ENCODE measurements at regions not wholly inside any gene's neighbourhood (a gene's known extent, or its start where the extent isn't known, plus 50 kb on each side); places are given as distances from the start of the nearest gene placed in this dataset.
A peak's percentile ranks its signal among the peaks of the same experiment; 100 is the strongest.
"Not testable (repeated sequence)": the region's sequence is repeated elsewhere in the genome, so short reads cannot be mapped to it uniquely, and the experiment has no call there.

- Histone ChIP-seq H3K4me1 (ENCODE audit: control insufficient read depth in 1 of 2, insufficient read depth in 2 of 2, low read length in 2 of 2) (no peaks in the 10 kb centered on the region), H3K4me3 (ENCODE audit: low read length in 2 of 2) (no peak overlapping the region), H3K36me3 (ENCODE audit: control insufficient read depth in 1 of 2, insufficient read depth in 2 of 2, low read length in 1 of 2) (no peaks in the 10 kb centered on the region), H3K27me3 (ENCODE audit: control insufficient read depth in 1 of 2, insufficient read depth in 2 of 2, low read length in 1 of 2) (no peaks in the 10 kb centered on the region), H3K9me3 (ENCODE audit: control insufficient read depth, low read length) (peaks cover 3% of the 10 kb centered on the region), H3K27ac (ENCODE audit: low read depth in 1 of 2, low read length in 2 of 2) (no peak overlapping the region)
- ATAC-seq (ENCODE audit: low FRiP score) (no peak), DNase-seq (no peak)
- intact Hi-C loops (cut with DNase I) = no loop called here
- WGBS, 2 donors = 96 to 97% methylated on average over 16 of the region's 16 CpGs
Observed at GRCh38 chr3:194056731-194057415, 79.1 kb upstream of the HES1 start.

- ATAC-seq (ENCODE audit: low FRiP score) = no peak
- no peak overlapping the region for H3K27ac ChIP-seq (ENCODE audit: low read depth in 1 of 2, low read length in 2 of 2)
- intact Hi-C loops (cut with DNase I) = no loop called here
- H3K4me1 ChIP-seq (ENCODE audit: control insufficient read depth in 1 of 2, insufficient read depth in 2 of 2, low read length in 2 of 2) = no peaks in the 10 kb centered on the region
- no peaks in the 10 kb centered on the region for H3K9me3 ChIP-seq (ENCODE audit: control insufficient read depth, low read length)
- 85 to 86% methylated on average over 8 of the region's 8 CpGs for WGBS, 2 donors
- H3K36me3 ChIP-seq (ENCODE audit: control insufficient read depth in 1 of 2, insufficient read depth in 2 of 2, low read length in 1 of 2) = no peaks in the 10 kb centered on the region
- H3K4me3 ChIP-seq (ENCODE audit: low read length in 2 of 2) = peak overlapping the region; percentile 6 to 52
- H3K27me3 ChIP-seq (ENCODE audit: control insufficient read depth in 1 of 2, insufficient read depth in 2 of 2, low read length in 1 of 2) = no peaks in the 10 kb centered on the region
- DNase-seq = no peak
Observed at GRCh38 chr3:194057570-194058188, 78.3 kb upstream of the HES1 start.

GRCh38 chr3:194058189-194058571, 77.8 kb upstream of the HES1 start:
- H3K4me3 ChIP-seq (ENCODE audit: low read length in 2 of 2) = peak overlapping the region; percentile 6 to 52
- 4 to 5% methylated on average over 30 to 31 of the region's 31 CpGs for WGBS, 2 donors
- H3K27ac ChIP-seq (ENCODE audit: low read depth in 1 of 2, low read length in 2 of 2) = no peak overlapping the region
- no peaks in the 10 kb centered on the region for H3K9me3 ChIP-seq (ENCODE audit: control insufficient read depth, low read length)
- DNase-seq (peak; percentile 76 to 81), ATAC-seq (ENCODE audit: low FRiP score) (peak; percentile 65)
- H3K4me1 ChIP-seq (ENCODE audit: control insufficient read depth in 1 of 2, insufficient read depth in 2 of 2, low read length in 2 of 2) = no peaks in the 10 kb centered on the region
- intact Hi-C loops (cut with DNase I) = no loop called here
- H3K27me3 ChIP-seq (ENCODE audit: control insufficient read depth in 1 of 2, insufficient read depth in 2 of 2, low read length in 1 of 2) = no peaks in the 10 kb centered on the region
- H3K36me3 ChIP-seq (ENCODE audit: control insufficient read depth in 1 of 2, insufficient read depth in 2 of 2, low read length in 1 of 2) = no peaks in the 10 kb centered on the region

- Histone ChIP-seq H3K36me3 (ENCODE audit: control insufficient read depth in 1 of 2, insufficient read depth in 2 of 2, low read length in 1 of 2) (no peaks in the 10 kb centered on the region), H3K27ac (ENCODE audit: low read depth in 1 of 2, low read length in 2 of 2) (no peak overlapping the region), H3K4me1 (ENCODE audit: control insufficient read depth in 1 of 2, insufficient read depth in 2 of 2, low read length in 2 of 2) (no peaks in the 10 kb centered on the region), H3K4me3 (ENCODE audit: low read length in 2 of 2) (peak overlapping the region; percentile 6 to 52), H3K27me3 (ENCODE audit: control insufficient read depth in 1 of 2, insufficient read depth in 2 of 2, low read length in 1 of 2) (no peaks in the 10 kb centered on the region), H3K9me3 (ENCODE audit: control insufficient read depth, low read length) (no peaks in the 10 kb centered on the region)
- WGBS, 2 donors = 50 to 62% methylated on average over 1 of the region's 1 CpG
- ATAC-seq (ENCODE audit: low FRiP score) = no peak
- DNase-seq = no peak
- intact Hi-C loops (cut with DNase I) = no loop called here
Observed at GRCh38 chr3:194058753-194059152, 77.2 kb upstream of the HES1 start.

GRCh38 chr3:194061421-194062030, 74.4 kb upstream of the HES1 start:
- Histone ChIP-seq H3K9me3 (ENCODE audit: control insufficient read depth, low read length) (no peaks in the 10 kb centered on the region), H3K4me3 (ENCODE audit: low read length in 2 of 2) (no peak overlapping the region), H3K36me3 (ENCODE audit: control insufficient read depth in 1 of 2, insufficient read depth in 2 of 2, low read length in 1 of 2) (no peaks in the 10 kb centered on the region), H3K27ac (ENCODE audit: low read depth in 1 of 2, low read length in 2 of 2) (no peak overlapping the region), H3K4me1 (ENCODE audit: control insufficient read depth in 1 of 2, insufficient read depth in 2 of 2, low read length in 2 of 2) (no peaks in the 10 kb centered on the region), H3K27me3 (ENCODE audit: control insufficient read depth in 1 of 2, insufficient read depth in 2 of 2, low read length in 1 of 2) (no peaks in the 10 kb centered on the region)
- 96 to 97% methylated on average over 3 of the region's 3 CpGs for WGBS, 2 donors
- no peak for DNase-seq
- ATAC-seq (ENCODE audit: low FRiP score) = no peak
- intact Hi-C loops (cut with DNase I) = no loop called here

- no peak for ATAC-seq (ENCODE audit: low FRiP score)
- no peak overlapping the region for H3K4me3 ChIP-seq (ENCODE audit: low read length in 2 of 2)
- H3K27me3 ChIP-seq (ENCODE audit: control insufficient read depth in 1 of 2, insufficient read depth in 2 of 2, low read length in 1 of 2) = no peaks in the 10 kb centered on the region
- no peaks in the 10 kb centered on the region for H3K9me3 ChIP-seq (ENCODE audit: control insufficient read depth, low read length)
- H3K4me1 ChIP-seq (ENCODE audit: control insufficient read depth in 1 of 2, insufficient read depth in 2 of 2, low read length in 2 of 2) = no peaks in the 10 kb centered on the region
- H3K27ac ChIP-seq (ENCODE audit: low read depth in 1 of 2, low read length in 2 of 2) = no peak overlapping the region
- 78 to 92% methylated on average over 3 of the region's 3 CpGs for WGBS, 2 donors
- no peak for DNase-seq
- intact Hi-C loops (cut with DNase I) = no loop called here
- no peaks in the 10 kb centered on the region for H3K36me3 ChIP-seq (ENCODE audit: control insufficient read depth in 1 of 2, insufficient read depth in 2 of 2, low read length in 1 of 2)
Observed at GRCh38 chr3:194062830-194063229, 73.1 kb upstream of the HES1 start.

- whole genome bisulfite sequencing, 2 donors = 93 to 94% methylated on average over 8 of the region's 8 CpGs
- DNase-seq = no peak
- Histone ChIP-seq H3K9me3 (ENCODE audit: control insufficient read depth, low read length) (no peaks in the 10 kb centered on the region), H3K4me3 (ENCODE audit: low read length in 2 of 2) (no peak overlapping the region), H3K27ac (ENCODE audit: low read depth in 1 of 2, low read length in 2 of 2) (no peak overlapping the region), H3K4me1 (ENCODE audit: control insufficient read depth in 1 of 2, insufficient read depth in 2 of 2, low read length in 2 of 2) (no peaks in the 10 kb centered on the region), H3K36me3 (ENCODE audit: control insufficient read depth in 1 of 2, insufficient read depth in 2 of 2, low read length in 1 of 2) (no peaks in the 10 kb centered on the region), H3K27me3 (ENCODE audit: control insufficient read depth in 1 of 2, insufficient read depth in 2 of 2, low read length in 1 of 2) (no peaks in the 10 kb centered on the region)
- ATAC-seq (ENCODE audit: low FRiP score) = no peak
- intact Hi-C loops (cut with DNase I) = loop anchor here in 1 of 2 donors (5.0 kb wide), 1 partner anchor 57 kb away; no protein-coding TSS in a partner anchor
Observed at GRCh38 chr3:194064380-194065332, 71.3 kb upstream of the HES1 start.

- H3K27ac ChIP-seq (ENCODE audit: low read depth in 1 of 2, low read length in 2 of 2); H3K9me3 ChIP-seq (ENCODE audit: control insufficient read depth, low read length); ATAC-seq (ENCODE audit: low FRiP score); H3K4me1 ChIP-seq (ENCODE audit: control insufficient read depth in 1 of 2, insufficient read depth in 2 of 2, low read length in 2 of 2); H3K36me3 ChIP-seq (ENCODE audit: control insufficient read depth in 1 of 2, insufficient read depth in 2 of 2, low read length in 1 of 2); H3K27me3 ChIP-seq (ENCODE audit: control insufficient read depth in 1 of 2, insufficient read depth in 2 of 2, low read length in 1 of 2); H3K4me3 ChIP-seq (ENCODE audit: low read length in 2 of 2); DNase-seq: not testable (repeated sequence)
- intact Hi-C loops (cut with DNase I) = loop anchor here in 1 of 2 donors (5.0 kb wide), 1 partner anchor 60 kb away; no protein-coding TSS in a partner anchor
Observed at GRCh38 chr3:194067327-194067726, 68.6 kb upstream of the HES1 start.

All from aorta (tissue), 5 donors.